HG02763 (cell line): ENCODE measurements at regions not wholly inside any gene's neighbourhood (a gene's known extent, or its start where the extent isn't known, plus 50 kb on each side); places are given as distances from the start of the nearest gene placed in this dataset.

Experiments used
- ATAC-seq: cut with Tn5 transposase; IDR thresholded peaks from one replicate; pipeline ENCODE4 v1.9.1; 2021; ENCODE audit warnings: mild to moderate bottlenecking, moderate library complexity; ENCODE audit not compliant: unreplicated experiment

- ATAC-seq, result no peak
Observed at GRCh38 chr6:114592506-114592905, 249.7 kb upstream of the HS3ST5 start.

- ATAC-seq, result no peak
Observed at GRCh38 chr6:114588726-114589125, 245.9 kb upstream of the HS3ST5 start.

- ATAC-seq, result no peak
Observed at GRCh38 chr6:114586298-114586697, 243.5 kb upstream of the HS3ST5 start.

DNA sequence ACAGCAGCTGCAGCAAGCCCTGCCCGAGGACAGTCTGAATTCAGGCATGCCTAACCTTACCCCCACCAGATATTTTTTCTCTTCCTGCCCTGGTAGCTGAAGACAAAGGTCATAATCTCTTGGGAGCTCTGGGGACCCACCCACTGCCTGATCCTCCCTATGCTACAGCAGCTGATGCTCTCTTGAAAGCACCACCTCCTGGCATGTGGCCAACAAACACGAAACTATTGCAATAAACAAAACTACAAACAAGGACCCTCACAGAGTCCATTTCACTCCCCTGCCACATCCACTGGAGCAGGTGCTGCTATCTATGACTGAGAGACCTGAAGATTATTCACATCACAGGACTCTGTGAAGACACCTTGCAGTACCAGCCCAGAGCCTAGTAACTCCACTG, 238.5 kb upstream of the HS3ST5 start:
- ATAC-seq, result no peak

GRCh38 chr6:114580882-114581281, 238.1 kb upstream of the HS3ST5 start:
- ATAC-seq, result no peak

DNA sequence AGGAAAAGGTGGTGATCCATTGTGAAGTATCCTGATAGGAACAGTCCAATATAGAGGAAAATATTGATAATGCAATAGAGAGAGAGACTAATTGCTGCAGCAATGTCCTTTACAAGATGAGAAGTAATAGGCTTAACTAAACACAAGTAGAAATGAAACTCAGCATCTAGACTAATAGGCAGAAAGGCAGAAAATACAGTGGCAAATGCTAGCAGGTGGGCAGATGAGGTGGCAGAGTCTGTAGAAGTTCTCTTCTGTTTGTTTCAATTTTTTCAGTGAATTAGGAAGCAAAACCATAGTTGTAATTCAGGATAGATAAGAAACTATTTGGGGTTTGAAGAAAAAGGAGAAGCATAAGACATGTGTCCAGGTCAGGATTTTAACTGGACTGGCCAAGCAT, 236.7 kb upstream of the HS3ST5 start:
- no peak for ATAC-seq

- no peak for ATAC-seq
Observed at GRCh38 chr6:114577109-114577508, 234.3 kb upstream of the HS3ST5 start.

DNA sequence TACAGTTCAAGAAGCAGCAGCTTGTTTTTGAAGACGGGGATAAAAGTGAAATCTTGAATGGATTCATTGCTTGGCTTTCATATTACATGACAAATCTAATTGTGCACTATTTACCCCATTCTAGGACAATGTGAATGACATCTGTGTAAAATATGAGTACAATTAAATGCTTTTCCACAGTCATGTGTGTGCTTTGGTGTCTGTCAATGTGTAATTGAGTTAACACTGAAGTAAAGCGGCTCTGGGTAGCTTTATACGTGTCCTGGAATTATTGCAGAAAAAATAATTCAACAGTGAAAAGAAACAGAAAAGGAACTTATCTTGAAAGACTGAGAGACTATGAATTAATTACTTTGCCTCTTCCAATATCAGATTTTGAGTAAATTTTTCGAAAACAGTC, 233.5 kb upstream of the HS3ST5 start:
- no peak for ATAC-seq

GRCh38 chr6:114569669-114570068, 226.8 kb upstream of the HS3ST5 start:
- ATAC-seq, result no peak

- no peak for ATAC-seq
Observed at GRCh38 chr6:114564302-114564933, 221.6 kb upstream of the HS3ST5 start.

DNA sequence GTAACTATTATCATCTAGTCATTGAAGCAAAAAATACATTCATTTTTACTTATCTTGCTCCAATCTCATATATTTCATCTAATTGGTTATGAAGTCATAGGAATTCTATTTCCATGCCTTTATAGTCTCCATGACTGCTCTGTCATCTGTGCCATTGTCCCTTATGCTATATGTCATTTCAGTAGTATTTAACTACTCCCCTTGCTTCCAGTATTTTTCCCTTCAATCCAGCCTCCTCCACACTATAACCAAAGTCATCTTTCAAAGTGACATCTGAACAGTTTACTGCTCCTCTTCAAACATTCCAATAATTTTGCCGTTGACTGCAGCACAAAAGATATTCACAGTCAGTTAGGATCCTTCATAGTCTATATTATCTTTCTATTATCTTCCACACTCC, 216.6 kb upstream of the HS3ST5 start:
- ATAC-seq, result no peak

DNA sequence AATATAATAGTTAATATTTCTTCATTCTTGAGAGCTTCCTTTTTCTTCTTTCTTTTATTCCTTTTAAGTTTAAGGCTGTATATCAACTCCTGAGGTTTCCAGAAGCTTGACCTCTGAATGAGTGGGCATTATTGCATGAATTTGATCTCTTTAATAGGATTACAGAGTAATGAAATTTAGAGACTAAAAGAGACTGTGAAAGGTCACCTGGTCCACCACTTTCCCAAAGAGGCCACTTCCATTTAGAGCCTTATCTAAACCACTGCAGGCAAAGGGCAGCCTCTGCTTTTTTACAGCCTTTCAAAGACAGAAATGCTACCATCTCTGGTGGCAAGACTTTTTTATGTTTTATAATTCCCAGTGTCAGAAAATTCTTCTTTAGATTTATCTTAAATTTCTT, 215.3 kb upstream of the HS3ST5 start:
- ATAC-seq, result no peak

GRCh38 chr6:114556846-114557488, 214.1 kb upstream of the HS3ST5 start:
- no peak for ATAC-seq

- no peak for ATAC-seq
Observed at GRCh38 chr6:114550316-114550715, 207.5 kb upstream of the HS3ST5 start.

GRCh38 chr6:114543696-114544095, 200.9 kb upstream of the HS3ST5 start:
- no peak for ATAC-seq

DNA sequence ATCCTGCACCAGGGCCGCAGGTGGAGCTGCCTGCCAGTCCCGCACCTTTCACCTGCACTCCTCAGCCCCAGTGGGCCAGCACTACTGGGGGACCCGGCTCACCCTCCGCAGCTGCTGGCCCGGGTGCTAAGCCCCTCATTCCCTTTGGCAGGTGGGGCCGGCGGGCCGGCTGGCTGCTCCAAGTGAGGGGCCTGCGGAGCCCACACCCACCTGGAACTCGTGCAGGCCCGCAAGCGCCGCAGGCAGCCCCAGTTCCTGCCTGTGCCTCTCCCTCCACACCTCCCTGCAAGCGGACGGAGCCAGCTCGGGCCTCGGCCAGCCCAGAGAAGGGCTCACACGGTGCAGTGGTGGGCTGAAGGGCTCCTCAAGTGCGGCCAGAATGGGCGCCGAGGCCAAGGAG, 199.0 kb upstream of the HS3ST5 start:
- no peak for ATAC-seq

DNA sequence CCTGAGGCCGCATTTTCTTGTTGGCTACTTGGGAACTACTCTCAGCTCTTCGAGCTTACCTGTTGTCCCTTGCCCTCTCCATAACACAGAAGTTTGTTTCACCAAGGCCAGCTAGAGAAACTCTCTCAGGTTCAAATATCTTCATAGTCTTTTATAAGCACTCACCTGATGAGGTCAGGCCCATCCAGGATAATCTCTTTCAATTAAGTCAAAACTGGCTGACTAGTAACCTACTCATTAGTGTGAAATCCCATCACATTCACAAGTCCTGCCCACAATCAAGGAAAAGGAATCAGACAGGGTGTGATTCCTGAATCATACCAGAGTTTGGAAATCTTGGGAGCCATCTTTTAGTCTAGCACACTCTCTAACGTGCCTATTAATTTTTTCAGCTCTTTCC, 195.2 kb upstream of the HS3ST5 start:
- no peak for ATAC-seq

GRCh38 chr6:114534813-114535212, 192.0 kb upstream of the HS3ST5 start:
- ATAC-seq, result no peak

GRCh38 chr6:114524081-114524480, 181.3 kb upstream of the HS3ST5 start:
- no peak for ATAC-seq

- ATAC-seq, result no peak
Observed at GRCh38 chr6:114523508-114523907, 180.7 kb upstream of the HS3ST5 start.

- no peak for ATAC-seq
Observed at GRCh38 chr6:114521926-114522325, 179.1 kb upstream of the HS3ST5 start.

DNA sequence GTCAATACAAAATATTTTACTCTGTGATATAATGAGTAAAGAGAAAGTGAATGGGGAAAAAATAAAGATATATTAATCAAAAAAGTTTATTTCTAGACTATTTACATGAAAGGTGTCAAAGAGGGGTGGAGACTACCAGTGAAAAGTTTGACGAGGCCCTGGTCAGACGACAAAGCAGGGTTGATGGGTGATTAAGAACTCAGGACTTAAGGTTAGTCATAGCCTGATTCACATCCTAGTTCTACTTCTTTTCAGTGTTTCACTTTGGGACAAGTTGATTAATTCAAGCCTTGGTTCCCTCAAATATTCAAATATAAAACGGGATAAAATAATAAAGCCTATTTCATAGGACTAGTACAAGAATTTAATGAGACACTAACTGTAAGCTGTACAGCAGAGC, 178.2 kb upstream of the HS3ST5 start:
- no peak for ATAC-seq

DNA sequence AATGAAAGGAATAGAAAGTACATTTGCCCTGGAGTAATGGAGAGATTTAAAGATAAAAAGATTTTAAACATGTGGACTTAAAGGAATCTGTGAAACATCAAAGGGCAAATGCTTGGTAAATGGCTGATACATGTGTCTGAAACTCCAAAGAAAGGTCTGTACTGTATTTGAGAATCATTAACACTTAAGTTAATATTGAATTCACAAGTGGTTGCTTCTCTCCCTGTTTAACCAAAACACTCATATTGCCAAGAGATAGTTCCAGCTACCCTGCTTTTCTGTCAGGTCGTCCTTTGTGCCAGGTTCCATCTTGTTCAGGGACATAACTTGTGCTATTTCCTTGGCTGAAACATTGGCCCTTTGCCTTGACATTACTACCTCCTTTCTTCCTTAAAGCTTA, 171.3 kb upstream of the HS3ST5 start:
- no peak for ATAC-seq
